Fibroblast of villous mesenchyme (primary cell): ENCODE measurements at regions not wholly inside any gene's neighbourhood (a gene's known extent, or its start where the extent isn't known, plus 50 kb on each side); places are given as distances from the start of the nearest gene placed in this dataset.

Experiments used
- DNase-seq: peaks from one replicate; pipeline ENCODE4 v3.0.0-alpha.2; 2010; ENCODE audit warnings: low read depth
- H3K4me3 ChIP-seq: 2 replicates; pipeline ENCODE4 v1.5.1; 2011; ENCODE audit warnings: low read depth, mild to moderate bottlenecking, low read length
- TF ChIP-seq, protein P1 (sequence below): IDR thresholded peaks from 2 replicates; pipeline ENCODE4 v1.5.1; 2012; ENCODE audit warnings: low read depth, mild to moderate bottlenecking, low read length; ENCODE audit not compliant: insufficient read depth

DNA sequence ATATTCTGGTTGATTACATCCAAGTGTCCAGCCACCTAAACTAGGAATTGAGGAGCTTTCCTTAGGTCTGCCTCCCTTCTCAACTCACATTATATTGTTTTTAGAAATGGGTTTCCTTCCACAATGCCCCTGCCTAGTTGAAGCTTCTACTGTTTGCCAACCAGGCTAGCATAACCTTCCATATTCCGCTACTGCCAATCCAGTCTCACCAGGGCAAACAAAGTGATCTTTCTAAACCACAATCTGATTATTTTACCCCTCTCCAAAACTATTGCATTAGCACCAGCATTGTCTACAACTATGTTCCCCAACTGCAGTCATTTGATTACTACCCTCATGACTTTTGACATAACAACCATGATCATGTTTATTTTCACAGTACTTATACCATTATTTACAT, 115.8 kb upstream of the RASEF start:
- DNase-seq: no peak
- TF ChIP-seq, protein P1, sequence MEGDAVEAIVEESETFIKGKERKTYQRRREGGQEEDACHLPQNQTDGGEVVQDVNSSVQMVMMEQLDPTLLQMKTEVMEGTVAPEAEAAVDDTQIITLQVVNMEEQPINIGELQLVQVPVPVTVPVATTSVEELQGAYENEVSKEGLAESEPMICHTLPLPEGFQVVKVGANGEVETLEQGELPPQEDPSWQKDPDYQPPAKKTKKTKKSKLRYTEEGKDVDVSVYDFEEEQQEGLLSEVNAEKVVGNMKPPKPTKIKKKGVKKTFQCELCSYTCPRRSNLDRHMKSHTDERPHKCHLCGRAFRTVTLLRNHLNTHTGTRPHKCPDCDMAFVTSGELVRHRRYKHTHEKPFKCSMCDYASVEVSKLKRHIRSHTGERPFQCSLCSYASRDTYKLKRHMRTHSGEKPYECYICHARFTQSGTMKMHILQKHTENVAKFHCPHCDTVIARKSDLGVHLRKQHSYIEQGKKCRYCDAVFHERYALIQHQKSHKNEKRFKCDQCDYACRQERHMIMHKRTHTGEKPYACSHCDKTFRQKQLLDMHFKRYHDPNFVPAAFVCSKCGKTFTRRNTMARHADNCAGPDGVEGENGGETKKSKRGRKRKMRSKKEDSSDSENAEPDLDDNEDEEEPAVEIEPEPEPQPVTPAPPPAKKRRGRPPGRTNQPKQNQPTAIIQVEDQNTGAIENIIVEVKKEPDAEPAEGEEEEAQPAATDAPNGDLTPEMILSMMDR: no peak
- no peak overlapping the region for H3K4me3 ChIP-seq

DNA sequence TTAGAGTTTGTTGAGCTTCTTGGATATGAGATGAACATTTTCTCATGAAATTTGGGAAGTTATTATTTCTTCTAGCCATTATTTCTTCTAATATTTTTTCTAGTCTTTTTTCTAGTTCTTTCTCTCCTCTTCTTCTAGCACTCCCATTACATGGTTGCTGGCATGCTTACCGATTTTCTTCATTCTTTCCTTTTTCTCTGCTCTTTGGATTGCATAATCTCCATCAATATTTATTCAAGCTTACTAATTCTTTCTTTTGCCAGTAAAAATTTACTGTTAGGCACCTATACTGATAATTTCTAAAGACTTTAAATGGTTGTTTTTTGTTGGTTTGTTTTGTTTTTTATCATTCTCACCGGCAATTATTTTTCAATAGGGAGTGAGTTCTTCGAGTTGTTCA, 114.8 kb upstream of the RASEF start:
- TF ChIP-seq, protein P1: no peak
- DNase-seq: no peak
- no peak overlapping the region for H3K4me3 ChIP-seq

DNA sequence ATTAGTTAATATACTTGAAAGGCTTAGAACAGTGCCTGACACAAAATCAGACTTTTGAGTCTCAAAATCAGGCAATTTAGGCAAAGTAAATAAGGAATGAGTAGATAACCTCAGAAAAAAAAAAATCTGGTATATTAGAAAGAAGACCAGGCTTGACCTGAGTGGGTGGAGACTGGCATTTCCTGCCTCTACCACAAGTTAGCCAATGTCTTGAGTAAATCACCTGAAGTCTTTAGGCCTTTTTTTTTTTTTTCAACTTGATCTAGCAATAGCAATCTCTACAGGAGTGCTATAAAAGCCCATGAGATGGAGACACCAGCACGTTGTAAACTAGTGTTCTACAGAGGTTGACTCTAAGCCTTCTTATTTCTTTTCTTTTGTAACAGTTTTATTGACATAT, 104.2 kb upstream of the RASEF start:
- TF ChIP-seq, protein P1: no peak
- DNase-seq: no peak
- H3K4me3 ChIP-seq: no peak overlapping the region

DNA sequence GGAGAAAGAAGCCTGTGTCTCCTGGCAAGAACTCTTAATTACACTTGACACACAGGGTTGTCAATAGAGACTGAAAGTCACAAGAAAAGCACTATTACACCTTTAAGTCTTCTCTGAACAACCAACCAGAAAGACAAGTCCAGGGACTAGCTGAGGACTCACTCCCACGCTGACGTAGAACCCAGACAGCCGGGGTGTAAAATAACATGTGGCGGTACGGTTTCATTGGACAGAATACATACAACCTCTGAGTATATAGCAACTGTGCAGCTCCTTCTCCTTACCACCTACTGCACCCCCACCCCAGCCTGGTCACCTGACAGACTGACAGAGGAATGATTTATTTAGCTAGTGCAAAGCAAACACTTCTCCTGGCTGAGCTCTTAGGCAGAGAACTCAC, 103.4 kb upstream of the RASEF start:
- DNase-seq: no peak
- no peak overlapping the region for H3K4me3 ChIP-seq
- TF ChIP-seq, protein P1: no peak

DNA sequence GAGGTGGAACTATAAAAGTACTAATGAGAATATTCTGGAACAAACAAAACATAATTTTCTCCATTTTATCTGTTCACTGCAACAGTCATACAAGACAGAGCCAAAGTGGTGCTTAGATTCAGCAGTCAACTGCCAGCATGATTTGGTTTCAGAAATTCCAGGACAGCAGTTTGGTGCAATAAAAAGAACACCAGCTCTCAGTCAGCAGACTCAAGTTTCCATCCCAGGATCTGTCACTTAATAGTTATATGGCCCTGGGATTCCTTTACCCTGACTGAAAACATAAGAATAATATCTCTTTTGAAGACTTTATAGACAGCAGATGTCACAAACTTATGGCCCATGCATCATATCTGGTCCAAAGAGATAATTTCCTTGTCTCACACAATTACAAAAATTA, 92.8 kb upstream of the RASEF start:
- DNase-seq: no peak
- TF ChIP-seq, protein P1: no peak
- no peak overlapping the region for H3K4me3 ChIP-seq

DNA sequence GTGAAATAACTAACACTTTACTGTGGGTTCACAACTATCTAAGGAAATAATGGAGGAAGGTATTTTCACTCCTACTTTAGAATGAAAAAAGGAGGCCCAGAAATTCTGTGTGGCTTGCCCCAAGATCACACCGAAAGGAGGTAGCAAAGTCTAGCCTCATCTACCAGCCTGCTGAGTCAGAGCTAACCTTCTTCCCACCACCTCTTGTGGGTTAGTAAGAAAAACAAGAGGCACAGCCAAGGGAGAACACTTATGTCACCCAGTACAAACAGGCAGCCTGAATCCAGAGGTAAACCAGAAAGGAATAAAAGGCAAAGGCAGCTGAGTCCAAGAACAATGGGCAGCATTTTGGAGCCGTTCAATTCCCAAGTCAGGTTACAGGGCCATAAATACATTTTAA, 91.9 kb upstream of the RASEF start:
- H3K4me3 ChIP-seq: no peak overlapping the region

More for the DNA sequence above, 91.9 kb upstream of the RASEF start:
- DNase-seq: no peak
- TF ChIP-seq, protein P1: no peak
